ENCODE measurements at regions not wholly inside any gene's neighbourhood (a gene's known extent, or its start where the extent isn't known, plus 50 kb on each side); places are given as distances from the start of the nearest gene placed in this dataset.
A peak's percentile ranks its signal among the peaks of the same experiment; 100 is the strongest.

GRCh38 chr4:159048166-159048886 is 54.6 kb upstream of the RAPGEF2 start:
- Mint-ChIP-seq H3K36me3 (ENCODE audit: insufficient read depth in 2 of 2) (no peaks in the 10 kb centered on the region), H3K27ac (no peak overlapping the region), H3K4me1 (ENCODE audit: low read depth) (peaks cover 22% of the 10 kb centered on the region), H3K27me3 (ENCODE audit: low read depth) (peaks cover 37% of the 10 kb centered on the region), H3K4me3 (no peak overlapping the region), H3K9me3 (no peaks in the 10 kb centered on the region)
- DNase-seq (no peak), ATAC-seq (replicated peaks in 1 of 2) (no peak)

GRCh38 chr4:159049780-159050375 is 53.0 kb upstream of the RAPGEF2 start:
- no peak for DNase-seq
- no peaks in the 10 kb centered on the region for H3K9me3 Mint-ChIP-seq
- peaks cover 39% of the 10 kb centered on the region for H3K27me3 Mint-ChIP-seq (ENCODE audit: low read depth)
- no peak overlapping the region for H3K27ac Mint-ChIP-seq
- no peak for ATAC-seq (replicated peaks in 1 of 2)
- peaks cover 22% of the 10 kb centered on the region for H3K4me1 Mint-ChIP-seq (ENCODE audit: low read depth)
- H3K36me3 Mint-ChIP-seq (ENCODE audit: insufficient read depth in 2 of 2), result no peaks in the 10 kb centered on the region
- H3K4me3 Mint-ChIP-seq, result no peak overlapping the region

GRCh38 chr4:159051245-159052071 is 51.4 kb upstream of the RAPGEF2 start:
- DNase-seq (no peak), ATAC-seq (replicated peaks in 1 of 2) (no peak)
- no peaks in the 10 kb centered on the region for H3K9me3 Mint-ChIP-seq
- H3K27me3 Mint-ChIP-seq (ENCODE audit: low read depth), result peaks cover 34% of the 10 kb centered on the region
- no peaks in the 10 kb centered on the region for H3K36me3 Mint-ChIP-seq (ENCODE audit: insufficient read depth in 2 of 2)
- peaks cover 22% of the 10 kb centered on the region for H3K4me1 Mint-ChIP-seq (ENCODE audit: low read depth)
- peak overlapping the region; percentile 23 to 49 for H3K4me3 Mint-ChIP-seq
- no peak overlapping the region for H3K27ac Mint-ChIP-seq

- H3K27me3 Mint-ChIP-seq (ENCODE audit: low read depth), result peaks cover 33% of the 10 kb centered on the region
Observed at GRCh38 chr4:159052315-159052714, 50.6 kb upstream of the RAPGEF2 start.

More at GRCh38 chr4:159052315-159052714, 50.6 kb upstream of the RAPGEF2 start:
- Mint-ChIP-seq H3K4me3 (no peak overlapping the region), H3K4me1 (ENCODE audit: low read depth) (peaks cover 20% of the 10 kb centered on the region), H3K36me3 (ENCODE audit: insufficient read depth in 2 of 2) (no peaks in the 10 kb centered on the region), H3K27ac (no peak overlapping the region), H3K9me3 (no peaks in the 10 kb centered on the region)
- ATAC-seq (replicated peaks in 1 of 2), result no peak
- DNase-seq, result no peak

Data from activated T-cell treated with anti-CD3 and anti-CD28 coated beads, Interleukin-2, amount 50 U/mL, for 72 hours (primary cell).